HG03469 (cell line): ENCODE measurements at regions not wholly inside any gene's neighbourhood (a gene's known extent, or its start where the extent isn't known, plus 50 kb on each side); places are given as distances from the start of the nearest gene placed in this dataset.

Source experiments
- ATAC-seq: cut with Tn5 transposase; IDR thresholded peaks from one replicate; pipeline ENCODE4 v1.9.1; 2021; ENCODE audit warnings: mild to moderate bottlenecking, moderate library complexity, moderate number of reproducible peaks; ENCODE audit not compliant: unreplicated experiment

DNA sequence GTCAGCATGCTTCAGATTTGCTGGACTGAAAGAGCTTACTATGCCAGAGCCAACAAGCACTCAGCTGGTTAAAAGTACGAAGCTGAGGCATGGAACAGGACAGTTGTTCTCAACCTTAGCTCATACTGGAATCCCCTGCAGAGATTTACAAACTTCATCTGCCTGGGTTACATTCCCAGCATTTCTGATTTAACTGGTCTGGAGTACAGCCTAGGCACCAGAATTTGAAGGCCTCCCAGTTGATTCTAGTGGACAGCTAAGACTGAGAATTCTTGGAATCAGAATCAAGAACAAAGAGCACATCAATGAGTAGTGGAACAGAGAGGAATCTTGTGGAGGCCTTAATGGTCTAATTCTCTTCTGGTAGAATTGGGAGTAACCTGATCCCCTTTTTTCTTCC lies 298.2 kb upstream of the NXPH2 start:
- no peak for ATAC-seq

GRCh38 chr2:139077099-139077737 lies 297.0 kb upstream of the NXPH2 start:
- ATAC-seq, result no peak

DNA sequence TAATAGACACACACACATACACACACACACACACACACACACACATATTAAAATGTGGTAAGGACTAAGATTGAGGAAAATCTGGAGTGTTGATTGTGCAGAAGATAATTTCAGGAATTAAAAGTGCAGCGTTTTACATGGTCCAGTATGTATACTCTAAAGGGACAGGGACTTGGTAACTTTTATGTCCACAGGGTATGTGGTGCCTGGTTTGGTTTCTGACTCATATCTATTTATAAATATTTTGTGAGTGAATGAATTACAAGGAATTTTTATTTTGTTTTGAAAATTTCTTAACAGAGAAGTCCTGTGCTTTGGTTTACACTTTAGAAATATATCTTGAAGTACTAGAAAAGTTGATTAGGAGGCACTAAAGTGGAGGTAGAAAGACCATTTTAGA lies 287.7 kb upstream of the NXPH2 start:
- no peak for ATAC-seq

- no peak for ATAC-seq
These were observed 286.9 kb upstream of the NXPH2 start for GRCh38 chr2:139067072-139067471.

DNA sequence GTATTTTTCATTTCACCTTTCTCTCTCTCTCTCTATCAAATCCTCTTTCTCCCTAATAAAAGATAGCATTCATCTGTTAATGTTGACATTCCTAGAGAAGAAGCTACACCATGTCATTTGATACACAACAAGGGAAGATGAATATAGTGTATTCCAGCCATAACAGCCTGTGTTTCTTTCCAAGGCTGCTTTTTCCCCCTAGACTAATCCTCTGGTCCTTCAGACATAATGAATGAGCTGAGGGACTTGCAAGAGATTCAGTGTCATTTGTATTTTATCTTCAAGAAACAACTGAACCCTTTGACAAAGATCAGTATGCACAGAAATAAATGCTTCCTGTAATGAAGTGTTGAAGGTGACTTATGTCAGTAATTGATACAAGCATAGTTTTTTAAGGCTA lies 284.0 kb upstream of the NXPH2 start:
- ATAC-seq, result no peak

- no peak for ATAC-seq
These were observed 279.4 kb upstream of the NXPH2 start for GRCh38 chr2:139059617-139060016.

DNA sequence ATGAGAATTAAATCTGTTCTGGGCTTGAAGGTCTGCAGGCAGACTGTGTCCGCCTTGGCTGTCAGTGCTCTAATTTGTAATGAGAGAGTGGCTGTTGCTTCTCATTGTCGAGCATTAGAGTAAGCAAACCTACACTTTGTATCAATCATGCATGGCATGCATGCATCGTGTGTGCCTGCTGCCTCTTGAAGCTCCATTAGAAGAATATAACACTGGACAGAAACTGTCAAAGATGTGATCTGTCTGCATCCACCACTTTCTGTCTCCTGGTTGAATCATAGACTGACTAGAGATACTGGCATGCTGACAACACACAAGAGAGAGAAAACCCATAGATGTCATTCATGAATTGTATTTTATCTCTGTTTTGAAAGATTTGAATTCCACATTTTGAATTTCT lies 275.0 kb upstream of the NXPH2 start:
- ATAC-seq, result no peak

DNA sequence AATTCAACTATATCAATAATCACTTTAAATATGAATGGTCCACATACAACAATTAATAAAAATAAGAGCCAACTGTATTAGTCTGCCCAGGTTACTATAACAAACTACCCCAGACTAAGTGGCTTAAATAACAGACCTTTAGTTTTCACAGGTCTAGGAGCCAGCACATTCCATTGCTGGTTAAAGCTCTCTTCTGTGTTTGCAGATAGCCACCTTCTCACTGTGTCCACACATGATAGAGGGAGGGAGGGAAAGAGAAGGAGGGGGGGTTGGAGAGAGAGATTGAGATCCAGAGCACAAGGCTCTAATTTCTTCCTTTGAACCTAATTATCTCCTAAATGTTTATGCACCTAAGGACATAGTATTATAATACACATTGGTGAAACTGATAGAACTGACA lies 267.8 kb upstream of the NXPH2 start:
- no peak for ATAC-seq

DNA sequence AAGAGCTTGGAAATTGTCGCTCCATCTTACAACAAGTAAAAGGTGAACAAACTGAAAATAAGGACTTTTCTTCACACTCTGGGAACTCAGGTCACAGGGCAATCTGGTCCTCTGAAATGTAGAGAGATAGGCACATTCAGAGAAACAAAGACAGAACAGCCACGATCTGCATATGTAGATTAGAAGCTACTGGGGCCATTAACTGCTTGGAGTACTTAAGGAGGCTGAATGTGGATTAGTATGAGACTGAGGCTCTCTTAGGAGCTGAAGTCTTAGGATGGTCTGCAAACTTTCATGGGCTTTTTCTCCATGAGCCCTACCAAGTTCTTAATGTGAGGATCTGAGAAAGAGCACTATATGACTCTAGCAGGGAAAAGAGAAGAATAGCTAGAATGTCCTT lies 265.3 kb upstream of the NXPH2 start:
- ATAC-seq, result no peak

DNA sequence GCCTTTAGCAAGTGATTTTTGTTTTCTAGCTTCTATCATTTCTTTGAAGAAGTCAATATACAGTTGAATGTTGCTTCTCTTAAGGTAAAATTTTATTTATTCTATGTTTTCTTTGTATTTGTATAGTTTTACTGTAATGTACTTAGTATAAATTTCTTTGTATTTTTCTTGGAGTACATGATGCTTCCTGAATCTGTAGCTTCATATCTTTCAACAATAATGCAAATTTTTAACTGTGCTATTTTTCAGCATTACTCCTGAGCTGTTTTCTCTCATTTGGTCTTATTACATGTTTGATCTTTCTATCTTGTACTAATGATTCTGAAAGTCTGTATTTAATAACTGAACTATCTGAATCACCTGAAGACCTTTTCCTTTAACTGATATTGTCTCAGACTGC lies 253.9 kb upstream of the NXPH2 start:
- no peak for ATAC-seq

DNA sequence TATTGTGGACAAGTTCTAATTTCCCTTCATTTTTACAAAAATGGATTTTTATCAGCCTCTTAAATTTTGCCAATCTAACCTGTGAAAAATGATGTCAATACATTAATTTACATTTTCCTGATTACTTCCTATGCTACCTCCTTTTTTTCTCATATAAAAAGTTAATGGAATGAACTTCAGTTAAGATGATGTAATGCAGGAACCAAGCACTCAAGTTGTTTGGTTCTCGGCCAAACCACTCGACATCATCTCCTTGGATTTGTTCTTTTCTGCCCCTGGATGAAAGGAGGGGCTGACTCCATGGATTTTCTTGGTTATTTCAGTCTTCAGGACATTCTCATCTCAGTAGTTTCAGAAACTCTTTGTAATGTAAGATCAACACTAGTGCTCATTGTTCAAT lies 253.1 kb upstream of the NXPH2 start:
- no peak for ATAC-seq

- no peak for ATAC-seq
These were observed 251.5 kb upstream of the NXPH2 start for GRCh38 chr2:139031722-139032121.

- no peak for ATAC-seq
These were observed 240.1 kb upstream of the NXPH2 start for GRCh38 chr2:139020287-139020686.

- no peak for ATAC-seq
These were observed 238.1 kb upstream of the NXPH2 start for GRCh38 chr2:139018252-139018651.

- no peak for ATAC-seq
These were observed 226.9 kb upstream of the NXPH2 start for GRCh38 chr2:139007130-139007529.

DNA sequence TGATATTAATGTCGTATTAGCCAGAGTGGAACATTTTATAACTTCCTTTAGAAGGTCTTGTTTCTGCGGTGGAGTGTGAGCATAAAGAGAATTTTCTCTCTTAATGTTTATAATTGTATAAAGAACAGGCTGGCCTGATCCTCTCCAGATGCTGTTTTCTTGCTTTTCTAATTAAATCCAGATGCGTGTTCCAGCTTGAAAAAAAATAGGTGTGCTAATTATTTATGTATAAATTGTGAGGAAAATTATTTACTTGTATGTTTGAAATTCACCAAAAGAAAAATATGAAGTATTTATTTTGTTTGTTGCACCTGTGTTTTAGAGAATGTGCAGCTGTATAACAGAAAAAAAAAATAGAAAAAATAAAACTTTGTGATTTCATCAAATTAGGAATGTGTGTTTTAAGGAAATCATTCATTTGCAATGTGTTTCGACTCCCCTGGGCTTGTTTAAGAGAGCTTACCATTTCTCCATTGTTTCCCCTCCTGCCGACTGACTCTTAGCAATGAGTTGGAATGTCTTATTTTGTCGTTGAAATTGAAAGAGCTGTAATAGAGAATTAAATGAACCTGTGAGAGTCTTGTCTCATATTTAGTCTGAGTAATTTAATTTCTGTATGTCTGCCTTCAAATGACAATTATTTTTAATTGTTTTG lies 220.1 kb upstream of the NXPH2 start:
- no peak for ATAC-seq

DNA sequence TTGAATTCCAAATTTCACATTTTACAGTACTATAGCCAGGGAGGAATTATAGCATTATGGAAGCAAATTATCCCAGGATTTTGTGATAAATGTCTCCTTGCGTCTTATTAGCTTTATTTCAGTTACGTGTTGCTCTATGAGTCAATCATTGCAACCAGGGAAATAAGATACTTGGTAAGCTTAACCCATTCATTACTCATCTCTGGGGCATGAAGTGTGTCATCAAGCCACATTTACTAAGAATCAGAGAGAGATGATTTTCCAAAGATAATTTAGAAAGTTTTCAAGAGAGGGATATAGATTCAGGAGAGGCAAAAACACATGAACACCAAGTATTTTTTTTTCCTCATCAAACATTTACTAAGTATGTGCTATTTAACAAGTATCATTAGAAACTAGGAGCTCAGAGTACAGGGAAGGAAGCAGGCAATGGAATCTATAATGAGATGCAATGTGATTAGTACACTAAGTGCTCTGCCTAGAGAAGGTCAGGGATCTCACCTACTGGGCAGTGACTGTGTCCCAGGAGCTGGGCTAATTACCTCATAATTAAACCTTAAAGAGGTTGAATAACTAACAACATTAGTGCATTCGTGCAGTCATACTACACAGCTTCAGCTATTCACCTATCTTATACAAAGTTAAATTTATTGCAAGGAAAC lies 217.8 kb upstream of the NXPH2 start:
- no peak for ATAC-seq

DNA sequence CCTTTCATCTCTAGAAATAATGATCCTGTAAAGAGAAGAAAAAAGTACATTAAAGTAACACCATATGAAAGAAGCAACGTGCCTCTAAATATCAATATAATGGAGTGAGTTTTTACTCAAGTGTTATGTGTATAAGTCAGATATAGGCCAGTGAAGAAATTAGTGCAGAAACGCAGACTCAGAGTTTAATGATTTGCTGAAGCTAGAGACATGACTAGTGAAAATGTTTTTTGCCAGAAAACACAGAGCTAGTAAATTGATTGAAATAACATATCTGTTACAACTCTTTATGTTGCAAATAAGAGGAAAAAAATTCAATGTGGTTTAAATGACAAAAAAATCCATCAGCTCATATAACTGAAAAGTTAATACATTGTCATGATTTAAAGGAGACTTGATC lies 217.2 kb upstream of the NXPH2 start:
- no peak for ATAC-seq

GRCh38 chr2:138994502-138994901 lies 214.3 kb upstream of the NXPH2 start:
- no peak for ATAC-seq

DNA sequence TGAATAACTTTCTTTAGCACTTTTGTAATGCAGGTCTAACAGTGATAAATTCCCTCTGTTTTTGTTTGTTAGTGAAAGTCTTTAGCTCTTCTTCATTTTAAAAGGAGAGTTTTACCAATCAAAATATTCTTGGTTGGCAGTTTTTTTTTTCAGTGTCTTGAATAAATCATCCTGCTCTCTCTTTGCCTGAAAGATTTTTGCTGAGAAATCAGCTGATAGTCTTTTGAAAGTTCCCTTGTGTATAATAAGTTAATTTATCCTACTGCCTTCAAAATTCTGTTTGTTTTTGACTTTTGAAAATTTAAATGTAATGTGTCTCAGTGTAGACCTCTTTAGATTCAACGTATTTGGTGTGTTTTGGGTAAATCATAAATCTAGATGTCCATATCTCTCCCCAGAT lies 205.7 kb upstream of the NXPH2 start:
- ATAC-seq, result no peak

DNA sequence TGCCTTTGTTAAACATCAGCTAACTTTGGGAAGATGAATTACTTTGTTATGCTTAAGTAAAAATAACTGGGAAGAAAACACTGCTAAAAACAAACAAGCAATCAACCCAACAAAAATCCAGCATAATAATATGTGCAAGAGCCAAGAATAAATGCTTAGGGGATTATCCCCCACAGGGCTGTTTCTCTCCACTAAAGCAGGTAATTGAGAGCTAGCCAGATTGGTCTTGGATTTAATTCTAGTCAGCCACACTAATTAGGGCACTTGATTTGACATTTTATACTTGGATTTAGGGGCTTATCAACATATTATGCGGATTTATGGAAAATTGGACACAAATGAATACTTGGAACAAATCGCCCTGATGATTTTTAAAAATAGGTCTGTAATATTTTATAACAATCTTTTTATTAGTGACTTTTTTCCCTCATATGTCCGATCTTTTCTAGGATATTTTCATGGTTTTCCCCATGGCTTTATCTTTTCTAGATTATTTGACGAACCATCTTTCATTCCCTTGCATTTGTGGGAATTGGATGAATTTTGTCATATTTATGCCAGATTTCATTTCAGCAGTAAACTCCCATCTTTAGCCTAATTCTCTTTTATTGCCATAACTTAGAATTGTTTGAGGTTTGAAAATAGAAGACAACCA lies 199.1 kb upstream of the NXPH2 start:
- no peak for ATAC-seq

DNA sequence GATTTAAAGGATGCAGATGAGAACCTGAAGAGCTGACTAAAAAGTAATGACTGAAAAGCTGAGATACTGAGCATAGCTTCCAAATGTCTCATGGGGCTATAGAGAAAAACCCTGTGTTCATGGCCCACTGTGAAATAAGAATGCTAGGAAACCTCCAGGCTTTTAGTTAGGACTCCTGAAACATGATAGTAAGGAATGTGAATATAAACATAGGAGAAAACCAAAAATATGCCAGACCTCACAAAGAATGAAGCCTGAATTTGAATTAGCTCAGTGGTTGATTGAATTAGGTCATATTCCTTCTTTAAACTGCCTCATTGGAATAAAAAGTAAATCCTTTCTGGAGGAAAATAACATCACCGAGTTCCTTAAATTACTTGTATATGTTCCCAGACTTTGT lies 194.5 kb upstream of the NXPH2 start:
- no peak for ATAC-seq
